Fibroblast of villous mesenchyme (primary cell): ENCODE measurements at regions not wholly inside any gene's neighbourhood (a gene's known extent, or its start where the extent isn't known, plus 50 kb on each side); places are given as distances from the start of the nearest gene placed in this dataset.
A peak's percentile ranks its signal among the peaks of the same experiment; 100 is the strongest.

Experiments used
- DNase-seq: peaks from one replicate; pipeline ENCODE4 v3.0.0-alpha.2; 2010; ENCODE audit warnings: low read depth
- H3K4me3 ChIP-seq: 2 replicates; pipeline ENCODE4 v1.5.1; 2011; ENCODE audit warnings: low read depth, mild to moderate bottlenecking, low read length
- CTCF ChIP-seq: IDR thresholded peaks from 2 replicates; pipeline ENCODE4 v1.5.1; 2012; ENCODE audit warnings: low read depth, mild to moderate bottlenecking, low read length; ENCODE audit not compliant: insufficient read depth

- DNase-seq, result peak; percentile 67
- H3K4me3 ChIP-seq, result no peak overlapping the region
- TF ChIP-seq CTCF, result no peak
Measured at GRCh38 chr2:196233021-196233804, 61.8 kb upstream of the STK17B start.

GRCh38 chr2:196233805-196234475 is 62.6 kb upstream of the STK17B start:
- DNase-seq, result peak; percentile 18
- H3K4me3 ChIP-seq, result no peak overlapping the region
- no peak for TF ChIP-seq CTCF

GRCh38 chr2:196234672-196235071 is 63.3 kb upstream of the STK17B start:
- H3K4me3 ChIP-seq, result no peak overlapping the region
- DNase-seq, result peak; percentile 86
- TF ChIP-seq CTCF, result no peak

- DNase-seq, result no peak
- H3K4me3 ChIP-seq, result no peak overlapping the region
- no peak for TF ChIP-seq CTCF
Measured at GRCh38 chr2:196238836-196239380, 67.5 kb upstream of the STK17B start.

- DNase-seq, result peak; percentile 91
- TF ChIP-seq CTCF, result peak; percentile 30
- H3K4me3 ChIP-seq, result no peak overlapping the region
Measured at GRCh38 chr2:196239622-196240587, 68.5 kb upstream of the STK17B start.

GRCh38 chr2:196241175-196241574 is 69.8 kb upstream of the STK17B start:
- DNase-seq, result no peak
- no peak overlapping the region for H3K4me3 ChIP-seq
- no peak for TF ChIP-seq CTCF
